ENCODE measurements at regions not wholly inside any gene's neighbourhood (a gene's known extent, or its start where the extent isn't known, plus 50 kb on each side); places are given as distances from the start of the nearest gene placed in this dataset.

GRCh38 chr5:74186356-74187315 is 453.9 kb downstream of the ENC1 start:
- Mint-ChIP-seq H3K9me3 (peaks cover 8% of the 10 kb centered on the region), H3K4me3 (no peak overlapping the region), H3K4me1 (no peaks in the 10 kb centered on the region), H3K36me3 (no peaks in the 10 kb centered on the region), H3K27me3 (no peaks in the 10 kb centered on the region), H3K27ac (no peak overlapping the region)
- ATAC-seq, result no peak

GRCh38 chr5:74185599-74185998 is 454.9 kb downstream of the ENC1 start:
- Mint-ChIP-seq H3K27ac (no peak overlapping the region), H3K4me3 (no peak overlapping the region), H3K36me3 (no peaks in the 10 kb centered on the region), H3K9me3 (peaks cover 8% of the 10 kb centered on the region), H3K27me3 (no peaks in the 10 kb centered on the region), H3K4me1 (no peaks in the 10 kb centered on the region)
- ATAC-seq, result no peak

- H3K4me3 Mint-ChIP-seq, result no peak overlapping the region
- H3K4me1 Mint-ChIP-seq, result no peaks in the 10 kb centered on the region
- H3K27ac Mint-ChIP-seq, result no peak overlapping the region
- ATAC-seq, result no peak
- H3K36me3 Mint-ChIP-seq, result no peaks in the 10 kb centered on the region
- peaks cover 6% of the 10 kb centered on the region for H3K9me3 Mint-ChIP-seq
- H3K27me3 Mint-ChIP-seq, result no peaks in the 10 kb centered on the region
These were observed 455.9 kb downstream of the ENC1 start for GRCh38 chr5:74184649-74185048.

- Mint-ChIP-seq H3K4me3 (no peak overlapping the region), H3K27me3 (no peaks in the 10 kb centered on the region)
These were observed 457.5 kb downstream of the ENC1 start for GRCh38 chr5:74183041-74183440.

GRCh38 chr5:74182603-74183002 is 457.9 kb downstream of the ENC1 start:
- Mint-ChIP-seq H3K36me3 (no peaks in the 10 kb centered on the region), H3K27me3 (no peaks in the 10 kb centered on the region), H3K9me3 (no peaks in the 10 kb centered on the region), H3K27ac (no peak overlapping the region), H3K4me3 (no peak overlapping the region), H3K4me1 (no peaks in the 10 kb centered on the region)
- no peak for ATAC-seq

More at GRCh38 chr5:74183041-74183440, 457.5 kb downstream of the ENC1 start:
- Mint-ChIP-seq H3K27ac (no peak overlapping the region), H3K9me3 (peaks cover 2% of the 10 kb centered on the region), H3K36me3 (no peaks in the 10 kb centered on the region), H3K4me1 (no peaks in the 10 kb centered on the region)
- no peak for ATAC-seq

- Mint-ChIP-seq H3K9me3 (no peaks in the 10 kb centered on the region), H3K36me3 (no peaks in the 10 kb centered on the region), H3K27me3 (no peaks in the 10 kb centered on the region), H3K27ac (no peak overlapping the region), H3K4me3 (no peak overlapping the region), H3K4me1 (no peaks in the 10 kb centered on the region)
- ATAC-seq, result no peak
These were observed 460.8 kb downstream of the ENC1 start for GRCh38 chr5:74179701-74180100.

- Mint-ChIP-seq H3K9me3 (no peaks in the 10 kb centered on the region), H3K36me3 (no peaks in the 10 kb centered on the region), H3K27me3 (no peaks in the 10 kb centered on the region), H3K27ac (no peak overlapping the region), H3K4me1 (no peaks in the 10 kb centered on the region), H3K4me3 (no peak overlapping the region)
- ATAC-seq, result no peak
These were observed 461.3 kb downstream of the ENC1 start for GRCh38 chr5:74179179-74179578.

GRCh38 chr5:74177961-74178360 is 462.6 kb downstream of the ENC1 start:
- Mint-ChIP-seq H3K27me3 (no peaks in the 10 kb centered on the region), H3K4me1 (no peaks in the 10 kb centered on the region), H3K9me3 (no peaks in the 10 kb centered on the region), H3K27ac (no peak overlapping the region), H3K4me3 (no peak overlapping the region), H3K36me3 (no peaks in the 10 kb centered on the region)
- ATAC-seq, result no peak

GRCh38 chr5:74174366-74174765 is 466.2 kb downstream of the ENC1 start:
- Mint-ChIP-seq H3K27me3 (peaks cover 9% of the 10 kb centered on the region), H3K27ac (no peak overlapping the region), H3K36me3 (no peaks in the 10 kb centered on the region), H3K9me3 (no peaks in the 10 kb centered on the region), H3K4me1 (no peaks in the 10 kb centered on the region), H3K4me3 (no peak overlapping the region)
- no peak for ATAC-seq

- no peak for ATAC-seq
- no peaks in the 10 kb centered on the region for H3K9me3 Mint-ChIP-seq
- no peak overlapping the region for H3K4me3 Mint-ChIP-seq
- no peaks in the 10 kb centered on the region for H3K36me3 Mint-ChIP-seq
- no peaks in the 10 kb centered on the region for H3K4me1 Mint-ChIP-seq
- H3K27ac Mint-ChIP-seq, result no peak overlapping the region
- H3K27me3 Mint-ChIP-seq, result peaks cover 9% of the 10 kb centered on the region
These were observed 466.9 kb downstream of the ENC1 start for GRCh38 chr5:74173665-74174064.

- H3K27me3 Mint-ChIP-seq, result peaks cover 9% of the 10 kb centered on the region
- ATAC-seq, result no peak
- H3K4me1 Mint-ChIP-seq, result no peaks in the 10 kb centered on the region
- no peaks in the 10 kb centered on the region for H3K9me3 Mint-ChIP-seq
- H3K4me3 Mint-ChIP-seq, result no peak overlapping the region
- no peaks in the 10 kb centered on the region for H3K36me3 Mint-ChIP-seq
- H3K27ac Mint-ChIP-seq, result no peak overlapping the region
These were observed 467.3 kb downstream of the ENC1 start for GRCh38 chr5:74173241-74173640.

- Mint-ChIP-seq H3K4me3 (no peak overlapping the region), H3K9me3 (no peaks in the 10 kb centered on the region), H3K27ac (no peak overlapping the region)
These were observed 470.8 kb downstream of the ENC1 start for GRCh38 chr5:74169701-74170100.

GRCh38 chr5:74167930-74168315 is 472.6 kb downstream of the ENC1 start:
- no peak for ATAC-seq
- no peak overlapping the region for H3K27ac Mint-ChIP-seq

More at GRCh38 chr5:74169701-74170100, 470.8 kb downstream of the ENC1 start:
- Mint-ChIP-seq H3K36me3 (no peaks in the 10 kb centered on the region), H3K4me1 (no peaks in the 10 kb centered on the region), H3K27me3 (peaks cover 9% of the 10 kb centered on the region)
- ATAC-seq, result no peak

GRCh38 chr5:74167206-74167929 is 473.2 kb downstream of the ENC1 start:
- H3K4me3 Mint-ChIP-seq, result no peak overlapping the region
- no peaks in the 10 kb centered on the region for H3K9me3 Mint-ChIP-seq
- H3K27ac Mint-ChIP-seq, result no peak overlapping the region
- H3K4me1 Mint-ChIP-seq, result no peaks in the 10 kb centered on the region
- no peaks in the 10 kb centered on the region for H3K36me3 Mint-ChIP-seq
- no peak for ATAC-seq
- H3K27me3 Mint-ChIP-seq, result peaks cover 9% of the 10 kb centered on the region

More at GRCh38 chr5:74167930-74168315, 472.6 kb downstream of the ENC1 start:
- Mint-ChIP-seq H3K4me3 (no peak overlapping the region), H3K9me3 (no peaks in the 10 kb centered on the region), H3K27me3 (peaks cover 9% of the 10 kb centered on the region), H3K36me3 (no peaks in the 10 kb centered on the region), H3K4me1 (no peaks in the 10 kb centered on the region)

GRCh38 chr5:74166064-74166463 is 474.5 kb downstream of the ENC1 start:
- Mint-ChIP-seq H3K9me3 (no peaks in the 10 kb centered on the region), H3K27me3 (peaks cover 9% of the 10 kb centered on the region), H3K4me3 (no peak overlapping the region), H3K4me1 (no peaks in the 10 kb centered on the region), H3K36me3 (no peaks in the 10 kb centered on the region), H3K27ac (no peak overlapping the region)
- ATAC-seq, result no peak

Measured in stimulated activated memory B cell treated with anti-CD40 and anti-IgM and Interleukin-4, amounts not matched to agents 10 μg/mL and 1 μg/mL and 100 μg/mL, for 72 hours (primary cell).